ENCODE measurements at regions not wholly inside any gene's neighbourhood (a gene's known extent, or its start where the extent isn't known, plus 50 kb on each side); places are given as distances from the start of the nearest gene placed in this dataset.
"Not testable (repeated sequence)": the region's sequence is repeated elsewhere in the genome, so short reads cannot be mapped to it uniquely, and the experiment has no call there.

DNA sequence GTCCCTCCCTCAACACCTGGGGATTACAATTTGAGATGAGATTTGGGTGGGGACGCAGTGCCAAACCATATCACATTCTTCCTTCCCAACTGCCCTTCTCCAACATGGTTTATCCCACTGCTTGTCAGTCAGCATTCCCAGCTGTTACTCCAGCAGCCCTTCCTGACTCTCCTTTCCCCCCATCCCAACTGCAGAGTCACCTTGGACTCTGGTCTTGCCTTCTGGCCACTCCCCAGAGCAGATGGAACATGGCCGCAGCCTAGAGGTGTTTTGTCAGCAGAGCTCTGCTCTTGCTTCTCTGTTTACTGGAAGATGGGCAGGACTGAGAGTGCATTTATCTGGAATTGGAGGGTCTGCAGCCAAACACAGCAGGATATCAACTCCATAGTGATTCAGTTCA, 51.2 kb upstream of the MEX3C start:
- DNase-seq (ENCODE audit: low spot score), result no peak

DNA sequence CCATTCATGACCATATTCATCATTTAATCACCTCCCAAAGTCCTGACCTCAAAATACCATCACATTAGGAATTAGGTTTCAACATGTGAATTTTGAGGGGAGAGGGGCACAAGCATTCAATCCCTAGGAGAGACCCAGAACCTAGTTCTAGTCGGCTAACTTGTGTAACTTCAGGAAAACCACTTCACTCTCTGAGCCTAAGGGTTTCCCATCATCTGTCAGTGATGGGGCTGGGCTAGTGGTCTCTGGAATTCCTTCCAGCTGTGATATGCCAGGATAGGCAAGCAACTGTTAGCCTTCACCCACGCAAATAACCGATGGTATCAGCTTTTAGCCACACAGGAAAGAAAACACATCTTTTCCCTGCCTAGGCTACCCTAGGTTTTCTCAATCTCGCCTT, 52.5 kb upstream of the MEX3C start:
- no peak for DNase-seq (ENCODE audit: low spot score)

DNA sequence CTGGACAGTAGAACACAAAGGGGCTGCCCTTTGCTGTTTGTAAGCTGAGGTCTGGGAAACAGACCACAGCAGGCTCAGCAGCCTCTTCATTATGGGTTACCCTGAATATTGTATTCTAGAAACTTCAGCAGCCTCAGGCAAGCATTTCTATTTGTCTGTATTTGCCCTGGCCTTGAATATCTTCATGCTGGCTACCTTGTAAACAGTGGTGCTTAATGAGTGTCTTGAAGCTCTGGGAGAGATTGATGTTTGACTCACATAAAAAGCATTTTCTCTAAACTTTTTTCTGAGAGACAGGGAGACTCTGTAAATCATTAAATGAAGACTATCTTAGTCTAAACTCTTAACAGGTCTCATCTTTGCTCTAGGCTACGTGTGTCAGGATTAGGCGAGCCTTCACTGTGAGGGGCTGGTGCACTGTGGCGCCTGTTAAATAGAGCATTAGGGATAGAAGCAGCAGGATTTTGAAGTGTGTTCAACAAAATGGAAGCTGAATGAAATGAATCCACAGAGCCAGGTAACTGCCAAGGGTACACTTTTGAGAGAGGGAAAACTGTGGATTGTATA, 53.1 kb upstream of the MEX3C start:
- DNase-seq (ENCODE audit: low spot score), result no peak

DNA sequence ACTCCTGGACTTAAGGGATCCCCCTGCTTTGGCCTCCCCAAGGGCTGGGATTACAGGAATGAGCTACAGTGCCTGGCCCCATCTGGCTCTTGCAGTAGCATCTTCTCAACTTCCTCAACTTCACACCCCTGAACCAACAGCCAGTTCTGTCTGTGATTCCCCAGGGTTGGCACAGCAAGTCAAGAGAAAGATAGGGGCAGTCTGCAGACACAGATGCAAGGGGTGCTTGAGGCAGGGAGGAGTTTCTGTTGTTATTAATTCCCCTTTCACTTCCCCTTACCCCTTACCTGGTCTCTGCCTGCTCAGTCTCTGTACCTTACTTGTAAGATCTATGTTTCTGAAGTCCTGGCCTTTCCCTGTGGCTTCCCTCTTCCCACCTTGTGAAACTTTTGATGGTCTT, 54.1 kb upstream of the MEX3C start:
- DNase-seq (ENCODE audit: low spot score), result no peak

DNA sequence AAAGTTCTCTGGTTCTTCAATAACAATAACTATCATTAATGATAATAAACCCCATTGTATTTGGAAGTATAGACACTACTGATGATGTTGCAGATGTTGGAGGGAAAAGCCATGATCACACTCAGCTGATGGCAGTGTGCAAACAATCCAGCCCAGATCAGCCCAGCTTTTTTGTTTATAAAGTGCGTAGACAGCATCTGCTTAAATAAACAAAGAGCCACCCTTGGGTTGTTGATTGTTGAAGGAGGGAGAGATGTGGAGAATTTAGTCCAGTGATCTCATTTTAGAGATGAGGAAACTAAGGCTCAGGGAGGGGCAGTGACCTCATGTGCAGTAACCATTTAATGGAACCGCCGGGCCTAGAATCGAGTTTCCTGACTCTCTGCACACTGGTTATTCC, 56.0 kb upstream of the MEX3C start:
- no peak for DNase-seq (ENCODE audit: low spot score)

DNA sequence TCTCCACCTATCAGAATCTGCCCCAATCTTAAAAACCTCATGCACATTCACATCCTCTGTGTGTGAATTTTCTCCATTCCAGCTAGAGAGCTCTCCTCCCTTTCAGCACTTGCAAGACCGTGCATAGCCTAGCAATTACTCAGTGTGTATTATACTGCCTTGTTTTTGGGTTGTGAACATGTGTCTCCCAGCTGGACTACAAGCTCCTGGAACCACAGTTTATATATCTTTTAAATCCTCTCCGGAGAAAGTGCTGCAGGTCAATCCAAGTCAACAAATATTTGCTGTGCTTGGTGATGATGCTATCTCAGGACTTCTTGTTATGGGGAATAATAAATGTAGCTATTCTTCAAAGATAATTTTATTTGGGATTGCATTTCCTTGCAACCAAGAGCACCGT, 58.2 kb upstream of the MEX3C start:
- no peak for DNase-seq (ENCODE audit: low spot score)

DNA sequence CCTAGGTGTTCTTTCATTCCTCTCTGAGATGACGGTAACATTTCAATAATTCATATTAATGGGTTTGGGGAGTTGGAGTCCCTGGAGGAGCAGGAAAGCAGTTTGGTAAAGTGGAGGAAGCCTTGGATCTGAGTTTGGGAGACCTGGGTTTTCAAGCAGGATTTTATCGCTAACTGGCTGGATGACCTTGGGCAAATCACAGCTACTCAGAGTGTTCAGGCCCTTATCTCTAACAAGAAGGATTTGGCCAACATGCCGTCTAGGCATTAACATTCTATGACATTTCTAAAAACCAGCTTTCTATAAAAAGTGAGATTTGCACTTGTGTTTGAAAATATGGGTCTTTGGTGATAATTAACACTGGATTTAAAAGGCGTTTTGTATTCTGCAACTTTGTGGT, 59.7 kb upstream of the MEX3C start:
- DNase-seq (ENCODE audit: low spot score), result no peak

DNA sequence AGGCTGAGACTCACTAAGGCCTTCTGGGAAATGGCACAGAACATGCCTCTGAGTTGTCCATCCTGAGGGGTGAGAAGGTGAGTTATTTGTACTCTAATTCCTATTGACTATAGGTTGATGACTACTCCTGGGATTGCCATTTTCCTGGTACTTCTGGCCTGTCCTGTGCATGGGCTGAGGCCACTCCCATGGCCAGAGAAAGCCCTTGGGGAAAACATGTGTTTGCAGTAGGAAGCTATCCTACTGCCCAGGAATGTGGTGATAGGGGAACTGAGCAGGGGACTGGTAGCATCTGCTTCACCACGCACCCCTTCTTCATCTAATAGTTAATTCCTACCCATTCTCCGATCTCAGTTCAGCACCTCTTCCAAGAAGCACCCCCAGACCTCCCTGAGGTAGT, 62.6 kb upstream of the MEX3C start:
- DNase-seq (ENCODE audit: low spot score), result no peak

DNA sequence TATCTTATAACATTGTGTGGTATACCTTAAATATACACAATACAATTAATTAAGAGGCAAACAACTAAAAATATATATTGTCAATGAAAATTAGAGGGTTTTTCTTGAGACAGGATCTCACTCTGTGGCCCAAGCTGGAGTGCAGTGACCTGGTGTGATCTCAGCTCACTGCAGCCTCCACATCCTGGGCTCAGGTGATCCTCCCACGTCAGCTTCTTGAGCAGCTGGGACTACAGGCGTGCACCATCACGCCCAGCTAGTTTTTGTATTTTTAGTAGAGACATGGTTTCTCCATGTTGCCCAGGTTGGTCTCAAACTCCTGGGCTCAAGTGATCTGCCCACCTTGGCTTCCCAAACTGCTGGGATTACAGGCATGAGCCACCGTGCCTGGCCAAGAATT, 68.6 kb upstream of the MEX3C start:
- not testable (repeated sequence) for DNase-seq (ENCODE audit: low spot score)

DNA sequence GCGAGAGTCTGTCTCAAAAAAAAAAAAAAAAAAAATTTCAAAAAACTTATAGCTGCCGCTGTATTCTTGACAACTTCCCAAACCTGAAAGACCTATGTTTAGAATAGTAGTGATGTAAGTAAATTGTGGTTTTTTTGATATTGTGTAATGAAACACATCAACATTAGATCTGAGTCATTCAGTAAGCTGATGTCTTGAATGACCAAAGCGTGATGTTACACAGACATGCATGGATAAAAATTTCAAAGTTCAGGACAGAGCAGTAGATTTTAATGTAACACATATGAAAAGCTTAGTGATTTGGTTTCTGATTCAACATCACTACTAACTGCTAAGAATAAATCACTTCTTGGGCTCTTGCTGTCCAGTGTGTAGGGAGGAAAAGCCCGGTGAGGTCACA, 69.3 kb upstream of the MEX3C start:
- no peak for DNase-seq (ENCODE audit: low spot score)

DNA sequence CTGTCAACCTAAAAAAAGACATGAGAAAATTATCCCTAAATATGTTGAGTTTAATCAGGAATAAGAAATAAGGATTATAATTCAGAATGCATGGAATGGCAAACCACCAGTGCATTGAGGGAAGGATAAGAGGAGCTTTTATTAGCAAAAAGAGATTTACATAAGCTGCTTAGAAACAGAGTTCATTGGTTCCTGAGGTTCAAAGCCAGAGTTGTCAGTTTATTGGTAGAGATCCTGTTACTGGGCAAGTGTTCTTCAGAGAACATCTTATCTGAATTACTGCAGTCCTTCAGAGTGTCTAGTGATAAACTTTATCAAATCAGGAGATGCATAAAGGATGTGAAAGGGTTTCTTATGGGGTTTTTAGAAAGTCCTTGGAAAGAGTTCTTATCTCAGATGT, 76.0 kb upstream of the MEX3C start:
- DNase-seq (ENCODE audit: low spot score), result no peak

DNA sequence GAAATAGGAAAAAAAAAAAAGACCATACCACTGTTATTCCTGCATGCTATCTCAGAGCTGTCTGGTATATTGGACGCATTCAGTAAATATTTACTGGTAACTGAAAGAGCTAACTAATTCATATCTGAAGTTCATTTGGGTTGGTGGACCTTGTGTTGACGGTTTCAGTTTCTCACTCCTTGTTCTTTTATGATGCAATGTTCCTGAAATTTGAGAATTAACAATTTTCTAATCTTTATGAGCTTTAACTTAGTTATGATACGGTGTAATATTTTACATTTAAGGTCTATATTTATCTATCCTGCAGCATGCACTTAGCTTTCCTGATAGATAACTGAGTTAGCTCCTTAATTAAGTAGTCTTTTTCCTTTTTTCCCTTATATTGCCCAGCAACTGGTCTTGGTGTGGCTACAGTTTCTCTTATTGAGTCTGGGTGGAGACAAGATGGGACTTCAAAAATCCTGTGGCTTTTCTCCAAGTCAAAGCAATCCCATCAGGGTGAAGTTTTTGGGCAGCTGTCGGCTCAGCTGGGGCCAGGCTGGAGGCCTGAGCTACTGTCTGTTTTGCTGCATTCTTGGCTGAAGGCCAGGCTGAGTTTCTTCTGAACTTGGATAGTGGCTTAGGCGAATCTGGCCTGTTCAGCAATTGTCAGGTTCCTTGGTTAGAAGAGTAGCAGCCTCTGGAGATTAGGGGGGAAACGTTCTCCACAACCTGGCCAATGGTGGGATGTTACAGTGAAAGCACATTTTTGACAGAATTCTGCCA, 78.4 kb upstream of the MEX3C start:
- no peak for DNase-seq (ENCODE audit: low spot score)

DNA sequence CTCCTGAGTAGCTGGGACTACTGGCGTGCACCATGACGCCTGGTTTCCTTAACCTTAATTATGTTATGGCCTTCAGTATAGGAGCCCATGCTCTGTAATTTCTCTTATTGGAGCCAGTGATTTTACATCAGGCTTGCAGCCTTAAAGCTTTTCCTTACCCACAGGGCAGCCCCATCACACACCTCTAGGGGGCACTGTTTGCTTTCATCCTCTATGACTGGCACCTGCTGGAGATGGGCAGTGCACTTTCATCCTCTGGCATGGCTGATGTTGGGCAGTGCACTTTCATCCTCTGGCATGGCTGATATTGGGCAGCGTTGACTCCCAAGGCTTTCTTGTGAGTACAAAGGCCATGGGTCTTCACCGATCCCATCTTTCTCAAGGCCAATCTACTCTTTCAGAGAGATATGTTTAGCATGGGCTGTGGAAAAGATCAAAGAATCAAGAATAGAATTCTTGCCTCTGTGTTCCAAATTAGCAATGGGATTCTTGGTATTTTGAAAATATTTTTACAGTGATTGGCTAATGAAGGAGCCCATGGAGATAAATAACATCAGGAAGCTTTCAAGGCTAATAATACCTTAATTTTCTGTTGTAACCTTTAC, 80.7 kb upstream of the MEX3C start:
- DNase-seq (ENCODE audit: low spot score), result peak; percentile 7

DNA sequence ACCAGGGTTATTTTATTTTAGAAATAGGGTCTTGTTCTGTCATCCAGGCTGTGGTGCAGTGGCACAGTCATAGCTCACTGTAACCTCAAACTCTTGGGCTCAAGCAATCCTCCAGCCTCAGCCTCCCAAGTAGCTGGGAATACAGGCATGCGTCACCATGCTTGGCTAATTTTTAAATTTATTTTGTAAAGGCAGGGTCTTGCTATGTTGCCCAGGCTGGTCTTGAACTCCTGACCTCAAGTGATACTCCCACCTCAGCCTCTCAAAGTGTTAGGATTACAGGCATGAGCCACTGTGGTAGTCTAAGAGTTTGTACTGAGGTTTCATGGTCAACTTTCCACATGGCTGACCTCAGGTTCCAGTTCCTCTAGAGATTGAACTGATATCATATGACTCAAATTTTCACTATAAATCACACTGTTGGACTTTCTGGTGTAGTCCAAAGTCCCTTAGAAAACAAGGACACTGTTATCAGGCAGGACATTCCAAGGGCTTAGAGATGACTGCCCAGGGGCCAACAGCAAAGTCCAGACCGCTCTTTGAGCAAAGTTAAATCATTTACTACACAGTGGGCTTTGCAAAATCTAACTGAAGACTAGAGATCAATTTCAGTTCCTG, 82.0 kb upstream of the MEX3C start:
- no peak for DNase-seq (ENCODE audit: low spot score)

DNA sequence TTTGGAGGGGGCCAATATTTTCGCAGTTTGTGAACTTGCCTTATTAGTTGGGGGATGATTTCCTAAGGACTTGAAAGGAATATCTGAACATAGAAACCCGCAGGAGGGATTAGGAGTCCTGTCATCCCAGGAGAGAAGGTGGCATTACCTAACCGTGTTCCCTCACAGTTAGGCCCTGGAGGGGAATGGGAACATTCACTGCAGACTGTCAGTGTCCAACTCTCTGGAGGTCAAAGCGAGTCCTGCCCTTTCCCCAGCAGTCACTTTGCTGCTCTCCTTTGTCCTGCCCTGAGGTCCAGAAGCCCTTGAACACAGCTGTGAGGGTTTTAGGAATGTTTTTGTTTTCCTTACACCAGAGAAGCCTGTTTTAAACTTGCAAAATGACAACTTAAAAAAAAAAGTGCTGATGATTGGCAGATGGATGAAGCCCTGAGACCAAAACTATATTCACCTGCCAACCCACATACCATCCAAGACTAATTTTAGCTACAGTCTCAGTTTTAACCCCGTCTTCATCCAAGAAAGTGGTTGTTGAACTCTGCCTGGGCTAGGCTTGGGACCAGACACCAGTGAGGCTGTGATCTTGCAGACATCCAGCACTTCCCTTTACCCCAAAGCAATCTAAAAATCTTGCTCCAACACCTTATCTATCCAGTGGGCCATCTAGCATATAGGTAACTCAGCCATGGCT, 90.5 kb upstream of the MEX3C start:
- DNase-seq (ENCODE audit: low spot score), result no peak

DNA sequence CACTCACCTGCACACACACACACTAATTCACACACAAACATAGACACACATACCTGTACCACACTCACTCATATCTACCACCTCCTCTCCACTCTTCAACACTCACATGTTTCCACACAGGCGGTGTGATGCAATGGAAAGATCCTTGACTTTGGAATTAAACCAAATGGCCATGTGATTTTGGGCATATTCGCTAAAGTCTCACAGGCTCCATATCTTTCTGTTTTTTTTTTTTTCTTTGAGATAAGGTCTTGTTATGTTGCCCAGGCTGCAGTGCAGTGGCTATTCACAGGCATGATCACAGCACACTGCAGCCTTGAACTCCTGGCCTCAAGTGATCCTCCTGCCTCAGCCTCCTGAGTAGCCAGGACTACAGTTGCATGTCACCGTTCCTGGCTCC, 91.1 kb upstream of the MEX3C start:
- DNase-seq (ENCODE audit: low spot score), result no peak

DNA sequence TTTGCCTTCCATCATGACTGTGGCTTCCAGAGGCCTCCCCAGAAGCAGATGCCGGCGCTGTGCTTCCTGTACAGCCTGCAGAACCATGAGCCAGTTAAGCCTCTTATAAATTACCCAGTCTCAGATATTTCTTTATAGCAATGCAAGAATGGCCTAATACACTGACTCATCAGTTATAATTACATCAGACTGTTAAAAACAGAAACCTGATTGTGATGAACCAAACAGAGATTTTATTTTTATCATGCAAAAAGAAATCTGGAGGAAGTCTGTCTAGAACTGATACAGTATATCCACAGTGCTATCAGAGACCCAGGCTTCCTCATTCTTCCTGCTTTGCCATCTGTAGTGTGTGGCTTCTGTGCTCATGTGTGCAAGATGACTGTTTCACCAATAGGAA, 93.4 kb upstream of the MEX3C start:
- no peak for DNase-seq (ENCODE audit: low spot score)

DNA sequence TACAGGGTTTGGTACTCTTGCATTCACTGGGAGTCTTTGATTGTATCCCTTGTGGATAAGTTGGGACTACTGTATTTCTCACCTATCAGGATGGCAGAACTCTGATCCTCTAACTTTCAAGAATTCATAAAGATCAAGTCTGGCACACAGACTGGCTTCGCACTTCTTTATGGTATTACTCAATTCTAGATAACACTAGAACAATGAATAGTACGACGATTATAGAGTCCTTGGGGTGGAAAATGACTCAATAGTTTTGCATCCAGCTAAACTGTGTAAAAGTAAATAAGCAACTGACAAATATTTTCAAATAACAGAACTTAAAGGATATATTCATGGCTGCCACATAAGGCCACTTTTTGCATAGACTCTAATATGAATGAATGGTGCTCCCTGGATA, 103.4 kb upstream of the MEX3C start:
- DNase-seq (ENCODE audit: low spot score), result no peak

DNA sequence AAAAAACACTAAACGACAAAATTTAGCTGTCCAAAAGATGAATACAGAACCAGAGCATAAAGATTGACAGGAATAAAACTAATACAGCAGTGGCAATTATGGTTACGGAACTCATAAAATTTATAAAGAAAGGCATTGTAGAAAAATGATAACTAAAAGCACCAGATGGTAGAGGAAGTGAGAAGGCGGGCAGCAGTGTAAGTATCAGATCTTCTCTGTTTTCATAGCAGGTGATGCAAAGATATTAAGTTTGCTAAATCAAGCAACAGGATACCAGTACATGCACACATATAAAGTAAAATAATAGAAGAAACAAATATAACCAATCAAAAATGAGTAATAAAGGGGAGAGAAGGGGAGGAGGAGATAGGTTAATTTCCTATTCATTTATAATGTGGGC, 103.9 kb upstream of the MEX3C start:
- DNase-seq (ENCODE audit: low spot score), result no peak

DNA sequence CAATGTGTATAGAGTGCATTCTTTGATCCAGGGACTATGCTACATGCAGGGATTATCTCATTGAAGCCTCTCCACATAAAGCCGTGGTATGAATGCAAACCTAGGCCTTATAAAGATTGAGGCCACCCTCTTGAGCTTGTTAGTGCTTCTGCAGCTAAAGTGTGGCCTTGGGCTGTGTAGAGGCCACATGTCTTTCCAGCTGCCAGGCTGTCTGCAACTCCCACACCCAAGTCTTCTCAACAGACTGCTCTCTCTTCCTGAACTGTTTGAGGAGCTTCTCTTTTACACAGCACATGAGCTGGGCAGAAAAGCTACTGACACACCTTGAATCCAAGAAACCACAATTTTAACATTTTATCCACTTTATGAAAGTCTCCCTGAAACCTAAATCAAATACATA, 119.2 kb upstream of the MEX3C start:
- no peak for DNase-seq (ENCODE audit: low spot score)

DNA sequence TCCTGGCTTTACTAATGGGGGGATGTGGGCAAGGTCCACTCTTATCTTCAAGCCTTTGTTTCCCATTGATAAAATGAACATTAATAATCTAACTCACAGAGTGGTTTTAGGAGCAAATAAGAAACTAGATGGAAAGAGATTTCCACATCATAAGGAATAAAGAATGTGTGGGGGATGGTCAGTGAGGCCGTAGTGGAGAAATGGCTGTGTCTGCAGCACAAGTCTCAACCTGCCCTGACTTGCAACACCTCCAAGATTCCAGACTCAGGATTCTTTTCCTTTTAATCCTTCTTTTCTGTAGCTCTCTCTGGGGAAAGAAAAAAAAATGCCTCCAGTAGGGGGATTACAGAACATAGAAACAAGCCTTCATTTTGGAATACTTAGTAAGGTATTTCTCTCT, 124.2 kb upstream of the MEX3C start:
- no peak for DNase-seq (ENCODE audit: low spot score)

DNA sequence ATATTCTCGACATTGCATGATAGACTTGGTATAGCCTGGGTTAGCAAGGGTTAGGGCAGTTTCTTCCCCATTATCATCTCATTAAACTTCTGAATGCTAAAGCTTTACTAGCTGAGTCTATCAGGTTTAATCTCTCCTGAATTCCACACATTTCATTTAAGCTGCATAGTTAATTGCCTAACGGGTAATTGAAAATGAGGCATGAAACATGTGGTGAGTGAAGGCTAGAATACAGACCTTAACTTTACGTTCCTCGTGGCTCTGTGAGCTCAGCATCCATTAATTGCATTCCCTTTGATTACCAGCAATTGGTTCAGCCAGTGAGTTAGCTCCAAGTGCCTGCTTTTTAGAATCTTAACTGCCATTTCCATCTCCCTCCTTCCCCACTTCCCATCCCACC, 126.5 kb upstream of the MEX3C start:
- DNase-seq (ENCODE audit: low spot score), result no peak

DNA sequence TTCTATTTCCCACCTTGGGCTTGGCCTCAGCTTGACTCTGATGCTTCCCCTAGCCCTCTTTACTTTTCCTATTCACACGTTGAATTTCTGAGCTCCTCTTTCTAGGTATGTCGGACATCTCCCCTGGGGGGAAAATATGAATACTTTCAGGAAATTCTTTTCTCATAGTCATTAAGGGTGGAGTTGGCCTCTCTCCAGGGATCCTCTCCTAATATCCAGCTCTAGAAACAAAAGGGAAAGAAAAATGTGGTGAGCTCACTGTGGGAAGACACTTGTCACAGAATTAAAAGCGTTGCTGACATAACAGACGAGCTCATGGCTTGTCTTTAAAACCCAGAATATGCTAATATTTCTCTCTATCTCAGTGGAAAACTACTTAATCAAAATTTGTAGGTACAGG, 132.7 kb upstream of the MEX3C start:
- no peak for DNase-seq (ENCODE audit: low spot score)

Measured in CD4-positive, alpha-beta T cell treated with Interleukin-15 for 4 hours (primary cell).